ENCODE measurements at regions not wholly inside any gene's neighbourhood (a gene's known extent, or its start where the extent isn't known, plus 50 kb on each side); places are given as distances from the start of the nearest gene placed in this dataset.

DNA sequence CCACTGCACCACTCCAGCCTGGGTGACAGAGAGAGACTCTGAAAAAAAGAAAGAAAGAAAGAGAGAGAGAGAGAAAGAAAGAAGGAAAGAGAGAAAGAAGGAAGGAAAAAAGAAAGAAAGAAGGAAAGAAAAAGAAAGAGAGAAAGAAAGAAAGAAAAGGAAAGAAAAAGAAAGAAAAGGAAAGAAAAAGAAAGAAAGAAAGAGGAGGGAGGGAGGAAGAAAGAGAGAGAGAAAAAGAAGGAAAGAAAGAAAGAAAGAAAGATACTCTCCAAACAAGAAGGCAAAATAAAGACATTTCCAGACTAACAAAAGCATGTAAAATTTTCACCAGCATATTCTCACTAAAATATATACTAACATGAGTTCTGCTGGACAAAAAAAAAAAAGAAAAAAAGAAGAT lies 228.7 kb downstream of the DPH6 start:
- TF ChIP-seq POLR2A (IDR thresholded peaks at IDR 0.05) = no peak
- no peak for TF ChIP-seq EP300 (IDR thresholded peaks at IDR 0.05)
- TF ChIP-seq, protein P1, sequence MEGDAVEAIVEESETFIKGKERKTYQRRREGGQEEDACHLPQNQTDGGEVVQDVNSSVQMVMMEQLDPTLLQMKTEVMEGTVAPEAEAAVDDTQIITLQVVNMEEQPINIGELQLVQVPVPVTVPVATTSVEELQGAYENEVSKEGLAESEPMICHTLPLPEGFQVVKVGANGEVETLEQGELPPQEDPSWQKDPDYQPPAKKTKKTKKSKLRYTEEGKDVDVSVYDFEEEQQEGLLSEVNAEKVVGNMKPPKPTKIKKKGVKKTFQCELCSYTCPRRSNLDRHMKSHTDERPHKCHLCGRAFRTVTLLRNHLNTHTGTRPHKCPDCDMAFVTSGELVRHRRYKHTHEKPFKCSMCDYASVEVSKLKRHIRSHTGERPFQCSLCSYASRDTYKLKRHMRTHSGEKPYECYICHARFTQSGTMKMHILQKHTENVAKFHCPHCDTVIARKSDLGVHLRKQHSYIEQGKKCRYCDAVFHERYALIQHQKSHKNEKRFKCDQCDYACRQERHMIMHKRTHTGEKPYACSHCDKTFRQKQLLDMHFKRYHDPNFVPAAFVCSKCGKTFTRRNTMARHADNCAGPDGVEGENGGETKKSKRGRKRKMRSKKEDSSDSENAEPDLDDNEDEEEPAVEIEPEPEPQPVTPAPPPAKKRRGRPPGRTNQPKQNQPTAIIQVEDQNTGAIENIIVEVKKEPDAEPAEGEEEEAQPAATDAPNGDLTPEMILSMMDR (IDR thresholded peaks at IDR 0.05) = no peak
